Pancreas (tissue), 10 donors: ENCODE measurements at regions not wholly inside any gene's neighbourhood (a gene's known extent, or its start where the extent isn't known, plus 50 kb on each side); places are given as distances from the start of the nearest gene placed in this dataset.

Experiments used
- ATAC-seq, 4 donors: fragments of 200-7000 bp; cut with Tn5 transposase; one replicate each; pipeline versions ENCODE4 v1.8.0 to v1.9.1; 2020; ENCODE audit warnings: mild to moderate bottlenecking in 4 of 4, moderate library complexity in 4 of 4
- DNase-seq, 6 donors: peaks; one replicate each; pipeline ENCODE4 v3.0.0-alpha.2; 2020
- FAIRE-seq: peaks from 2 replicates; lab custom pipeline; 2012; peaks lifted over from hg19 to GRCh38; lab: Jason Lieb, UNC
- H3K27ac ChIP-seq, 4 donors: fragments of 200-600 bp; sonication (generic); 1 replicate in 3 of 4; 2 replicates in 1 of 4; pipeline versions ENCODE4 v1.5.0 to v1.8.0; 2020
- H3K27me3 ChIP-seq, 4 donors: fragments of 200-600 bp; one replicate each; pipeline ENCODE4 v1.8.0; 2021
- H3K36me3 ChIP-seq, 3 donors: fragments of 200-600 bp; sonication (generic) in 1 of 3; one replicate each; pipeline versions ENCODE4 v1.5.0 to v1.8.0; 2020 to 2021
- H3K4me1 ChIP-seq, 3 donors: fragments of 200-600 bp; one replicate each; pipeline ENCODE4 v1.8.0; 2021
- H3K4me3 ChIP-seq, 4 donors: fragments of 200-600 bp; sonication (generic) in 2 of 4; one replicate each; pipeline versions ENCODE4 v1.5.0 to v1.8.0; 2020 to 2021
- H3K9me3 ChIP-seq, 4 donors: fragments of 200-600 bp; one replicate each; pipeline ENCODE4 v1.8.0; 2021
- CTCF ChIP-seq, 4 donors: fragments of 200-600 bp; sonication (generic) in 3 of 4; IDR thresholded peaks; one replicate each; pipeline versions ENCODE4 v1.5.0 to v1.8.0; 2021; ENCODE audit warnings: antibody characterized with exemption in 4 of 4
- WGBS, 2 donors: extraction: QIAGEN DNeasy Blood & Tissue Kit; methylation state at CpG; one replicate each; pipeline ENCODE4 v1.1.7; 2013; 5-methylcytosine and 5-hydroxymethylcytosine counted together
- intact Hi-C, 3 donors: fragments of 100-400 bp; cut with DNase I; formaldehyde crosslinking; loops; one replicate each; pipeline versions ENCODE4 v1.11.1 to v1.14.2; 2022
- donor health status: healthy with polysubstance abuse.
- donor health status: DM: no; HTN: no; CAD: no; lungs with moderate emphysema.
- donor health status: DM: no; HTN: no; CAD: no.
- donor health status: control.
- donor health status: control.
- donor health status: Bipolar disorder and iron deficiency.
- donor health status: DM: yes; HTN: yes; CAD: no.
- donor health status: DM: no; HTN: no; CAD: no.
- donor health status: DM: no; HTN: no; CAD: no.
- donor health status: DM: yes; HTN: yes; CAD: no.

GRCh38 chr2:118730405-118730804 lies 117.0 kb downstream of the EN1 start:
- DNase-seq: no peak
- FAIRE-seq: no peak
- intact Hi-C loops: no loop called here
- Histone ChIP-seq H3K27ac (no peak overlapping the region), H3K4me1 (no peaks in the 10 kb centered on the region), H3K4me3 (no peak overlapping the region), H3K36me3 (no peaks in the 10 kb centered on the region), H3K27me3 (no peaks in the 10 kb centered on the region), H3K9me3 (no peaks in the 10 kb centered on the region)
- no peak for ATAC-seq
- 49 to 56% methylated on average over 3 of the region's 3 CpGs for WGBS, 2 donors
- TF ChIP-seq CTCF (IDR thresholded peaks at IDR 0.05): no peak

DNA sequence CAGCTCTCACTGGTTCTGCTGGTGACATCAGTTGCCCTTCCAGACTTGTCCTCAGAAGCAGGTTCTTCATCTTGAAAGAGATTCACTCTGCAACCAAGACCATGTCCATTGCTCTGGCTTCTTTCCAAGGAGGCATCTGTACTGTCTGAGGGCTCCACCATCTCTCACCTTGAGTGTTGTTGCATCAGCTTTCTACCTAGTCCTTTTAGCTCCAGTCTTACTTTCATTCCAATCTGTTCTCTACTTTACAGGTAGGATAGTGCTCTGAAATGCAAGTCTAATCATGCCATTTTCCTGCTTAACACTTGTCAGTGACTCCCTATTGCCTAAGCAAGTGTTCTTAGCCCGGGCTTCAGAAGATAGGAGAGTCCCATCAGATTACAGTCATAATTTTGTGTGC lies 117.7 kb downstream of the EN1 start:
- TF ChIP-seq CTCF (IDR thresholded peaks at IDR 0.05): no peak
- ATAC-seq (no peak), FAIRE-seq (no peak), DNase-seq (no peak)
- intact Hi-C loops: no loop called here
- 50 to 58% methylated on average over 1 of the region's 1 CpG for WGBS, 2 donors
- Histone ChIP-seq H3K27me3 (no peaks in the 10 kb centered on the region), H3K4me1 (no peaks in the 10 kb centered on the region), H3K9me3 (no peaks in the 10 kb centered on the region), H3K27ac (no peak overlapping the region), H3K36me3 (no peaks in the 10 kb centered on the region), H3K4me3 (no peak overlapping the region)

DNA sequence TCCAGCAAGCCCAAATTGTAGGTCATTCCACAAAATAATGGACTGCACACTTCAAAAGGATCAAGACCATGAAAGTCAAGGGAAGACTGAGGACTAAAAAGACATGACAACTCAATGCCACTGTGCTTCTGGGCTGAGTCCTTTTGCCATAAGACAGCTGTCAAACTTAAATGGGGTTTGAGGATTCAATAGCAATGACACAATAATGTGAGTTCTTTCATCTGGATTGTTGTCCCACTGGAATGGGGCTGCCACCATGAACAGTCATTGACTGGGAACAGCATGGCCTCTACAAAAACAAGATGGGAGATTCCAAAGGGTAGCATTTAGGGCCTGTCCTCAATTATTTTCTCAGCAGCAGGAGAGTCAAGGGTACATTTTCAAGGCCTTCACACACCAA lies 118.5 kb downstream of the EN1 start:
- DNase-seq (no peak), FAIRE-seq (no peak), ATAC-seq (no peak)
- TF ChIP-seq CTCF (IDR thresholded peaks at IDR 0.05): no peak
- H3K4me3 ChIP-seq: no peak overlapping the region
- H3K36me3 ChIP-seq: no peaks in the 10 kb centered on the region
- no peaks in the 10 kb centered on the region for H3K9me3 ChIP-seq
- H3K4me1 ChIP-seq: no peaks in the 10 kb centered on the region
- no peaks in the 10 kb centered on the region for H3K27me3 ChIP-seq
- intact Hi-C loops: no loop called here
- no peak overlapping the region for H3K27ac ChIP-seq

DNA sequence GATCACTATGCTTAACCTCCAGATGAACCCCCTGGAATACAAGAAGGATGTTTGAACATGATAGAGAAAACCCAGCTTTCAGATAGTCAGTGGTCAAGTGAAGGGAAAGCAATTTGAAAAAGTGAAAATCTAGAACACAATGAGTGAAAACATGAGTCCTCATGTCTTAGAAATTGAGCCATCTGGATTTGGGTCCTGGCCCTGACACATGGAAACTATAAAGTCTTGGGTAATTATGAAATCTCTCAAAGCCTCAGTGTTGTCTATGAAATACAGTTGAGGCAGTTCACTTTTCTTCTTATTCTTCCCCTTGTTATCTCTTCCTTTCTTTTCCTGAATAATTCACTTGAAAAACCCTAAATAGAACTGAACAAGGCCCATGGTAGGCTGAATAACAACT lies 120.6 kb downstream of the EN1 start:
- Histone ChIP-seq H3K4me3 (no peak overlapping the region), H3K4me1 (no peaks in the 10 kb centered on the region), H3K27ac (no peak overlapping the region), H3K9me3 (no peaks in the 10 kb centered on the region), H3K27me3 (no peaks in the 10 kb centered on the region), H3K36me3 (no peaks in the 10 kb centered on the region)
- no peak for ATAC-seq
- TF ChIP-seq CTCF (IDR thresholded peaks at IDR 0.05): no peak
- FAIRE-seq: no peak
- no peak for DNase-seq
- intact Hi-C loops: no loop called here

DNA sequence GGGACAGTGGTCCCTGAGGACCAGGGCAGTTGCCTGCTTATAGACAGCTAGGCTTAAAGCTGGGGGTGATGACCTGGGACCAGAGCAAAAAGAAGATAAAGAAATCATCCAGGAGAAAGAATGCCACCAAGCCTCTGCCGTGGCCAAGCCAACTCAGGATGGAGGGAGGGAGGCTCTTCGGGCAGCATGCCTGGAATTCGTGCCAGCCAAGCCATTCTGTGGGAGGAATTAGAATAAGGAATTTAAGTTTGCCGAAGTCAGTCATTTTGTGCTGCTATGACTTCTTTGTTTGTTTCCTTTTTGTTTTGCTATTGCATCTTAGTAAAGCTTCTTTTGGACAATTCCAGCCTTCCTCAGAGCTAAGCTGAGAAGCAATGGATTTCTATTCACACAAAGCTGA lies 124.1 kb downstream of the EN1 start:
- H3K4me1 ChIP-seq: no peaks in the 10 kb centered on the region
- H3K27ac ChIP-seq: no peak overlapping the region
- no peaks in the 10 kb centered on the region for H3K9me3 ChIP-seq
- ATAC-seq (no peak), DNase-seq (no peak), FAIRE-seq (no peak)
- WGBS, 2 donors: 64 to 85% methylated on average over 4 of the region's 4 CpGs
- no peak for TF ChIP-seq CTCF (IDR thresholded peaks at IDR 0.05)
- H3K4me3 ChIP-seq: no peak overlapping the region
- no peaks in the 10 kb centered on the region for H3K36me3 ChIP-seq
- no peaks in the 10 kb centered on the region for H3K27me3 ChIP-seq
- intact Hi-C loops: no loop called here
